ENCODE measurements at regions not wholly inside any gene's neighbourhood (a gene's known extent, or its start where the extent isn't known, plus 50 kb on each side); places are given as distances from the start of the nearest gene placed in this dataset.

DNA sequence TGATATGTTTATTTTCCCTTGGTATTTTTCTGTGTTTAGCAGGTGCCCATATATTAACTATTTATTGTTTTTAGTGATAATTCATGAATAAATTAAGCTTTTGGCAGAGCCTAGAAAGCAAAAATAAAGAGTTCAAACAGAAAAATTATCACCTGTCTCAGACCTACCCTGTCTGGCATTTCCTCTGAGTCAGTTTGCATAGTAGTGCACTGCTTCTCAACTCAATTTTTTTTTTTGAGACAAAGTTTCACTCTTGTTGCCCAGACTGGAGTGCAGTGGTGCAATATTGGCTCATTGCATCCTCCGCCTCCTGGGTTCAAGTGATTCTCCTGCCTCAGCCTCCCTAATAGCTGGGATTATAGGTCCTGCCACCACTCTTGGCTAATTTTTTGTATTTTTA is 793.9 kb downstream of the SUCLG1 start:
- TF ChIP-seq EZH2 (IDR thresholded peaks at IDR 0.05) (no peak), POLR2AphosphoS5 (IDR thresholded peaks at IDR 0.05; ENCODE audit: borderline replicate concordance, low read depth, low read length) (no peak)

Measured in SK-N-MC (cell line).